HG02973 (cell line): ENCODE measurements at regions not wholly inside any gene's neighbourhood (a gene's known extent, or its start where the extent isn't known, plus 50 kb on each side); places are given as distances from the start of the nearest gene placed in this dataset.
"Not testable (repeated sequence)": the region's sequence is repeated elsewhere in the genome, so short reads cannot be mapped to it uniquely, and the experiment has no call there.

ENCODE experiments used
- ATAC-seq: cut with Tn5 transposase; IDR thresholded peaks from one replicate; pipeline ENCODE4 v1.9.1; 2021; ENCODE audit warnings: moderate library complexity; ENCODE audit not compliant: unreplicated experiment

DNA sequence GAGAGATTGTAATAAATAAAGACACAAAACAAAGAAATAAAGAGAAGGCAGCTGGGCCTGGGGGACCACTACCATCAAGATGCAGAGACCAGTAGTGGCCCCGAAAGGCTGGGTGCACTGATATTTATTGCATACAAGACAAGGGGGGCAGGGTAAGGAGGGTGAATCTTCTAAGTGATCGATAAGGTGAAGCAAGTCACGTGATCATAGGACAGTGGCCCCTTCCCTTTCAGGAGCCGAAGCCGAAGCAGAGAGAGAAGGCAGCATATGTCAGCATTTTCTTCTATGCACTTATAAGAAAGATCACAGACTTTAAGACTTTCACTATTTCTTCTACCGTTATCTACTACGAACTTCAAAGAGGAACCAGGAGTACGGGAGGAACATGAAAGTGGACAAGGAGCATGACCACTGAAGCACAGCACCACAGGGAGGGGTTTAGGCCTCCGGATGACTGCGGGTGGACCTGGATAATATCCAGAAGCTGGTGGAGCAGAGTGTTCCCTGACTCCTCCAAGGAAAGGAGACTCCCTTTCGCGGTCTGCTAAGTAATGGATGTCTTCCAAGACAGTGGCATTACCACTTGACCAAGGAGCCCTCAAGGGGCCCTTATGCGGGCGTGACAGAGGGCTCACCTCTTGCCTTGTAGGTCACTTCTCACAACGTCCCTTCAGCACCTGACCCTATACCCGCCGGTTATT, 126.4 kb downstream of the RBM46 start:
- ATAC-seq: not testable (repeated sequence)

DNA sequence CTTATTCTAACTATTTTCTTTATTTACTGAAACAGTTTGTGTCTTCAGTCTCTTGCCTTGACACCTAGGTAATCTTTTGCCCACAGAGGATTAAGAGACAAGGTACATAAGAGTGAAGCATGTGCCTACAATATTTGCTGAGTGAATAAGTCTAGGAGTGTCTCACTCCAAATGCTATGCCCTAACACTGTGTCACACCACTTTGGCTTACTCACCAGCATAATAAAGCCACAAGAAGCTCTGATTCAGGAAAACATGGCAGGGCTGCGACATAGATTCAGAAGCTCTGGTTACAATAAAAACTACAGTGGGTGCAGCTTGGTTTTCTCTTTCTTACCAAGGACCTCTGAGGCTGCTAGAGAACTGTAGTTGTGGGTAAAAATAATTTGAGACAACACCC, 127.1 kb downstream of the RBM46 start:
- ATAC-seq: no peak

DNA sequence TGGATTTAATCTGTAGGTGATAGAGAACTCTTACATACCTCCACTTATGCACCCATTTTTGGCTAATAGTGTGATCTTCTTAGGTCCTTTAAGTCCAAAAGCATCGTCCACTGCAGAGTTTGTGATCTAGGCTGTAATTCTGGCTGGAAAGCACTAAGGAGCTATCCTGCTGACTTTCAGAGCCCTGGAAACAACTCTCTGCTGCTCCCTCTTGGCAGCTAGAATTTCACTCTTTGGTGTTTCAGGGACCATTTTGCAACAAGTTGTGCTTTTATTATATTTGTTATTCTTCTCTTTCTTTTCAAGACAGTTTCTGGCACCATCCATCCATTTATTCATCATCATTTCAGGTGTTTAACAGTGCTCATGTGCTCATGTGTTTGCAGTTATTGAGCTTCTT, 130.0 kb downstream of the RBM46 start:
- no peak for ATAC-seq

DNA sequence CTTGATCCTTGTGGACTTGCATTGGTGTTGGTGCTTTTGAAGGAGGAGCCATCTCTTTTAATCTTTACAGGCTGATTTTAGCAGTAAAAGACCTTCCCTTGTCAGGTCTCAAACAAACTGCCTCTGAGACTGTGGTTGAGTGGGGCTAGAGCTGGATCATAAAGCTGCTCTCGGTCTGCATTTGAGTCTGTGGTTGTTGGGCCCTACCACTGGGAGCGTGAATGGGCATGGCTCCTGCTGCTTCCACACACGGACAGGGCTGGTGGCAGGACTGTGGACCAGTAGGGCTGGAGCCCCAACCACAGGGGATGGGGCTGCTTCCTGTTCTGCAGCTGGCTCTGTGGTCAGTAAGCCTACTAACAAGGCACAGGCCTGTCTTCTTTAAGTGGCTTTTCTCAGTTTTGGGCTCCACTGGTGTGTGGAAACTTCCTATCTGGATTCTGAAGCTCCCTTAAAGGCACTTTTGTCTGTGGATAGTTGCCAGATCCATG, 130.6 kb downstream of the RBM46 start:
- no peak for ATAC-seq

DNA sequence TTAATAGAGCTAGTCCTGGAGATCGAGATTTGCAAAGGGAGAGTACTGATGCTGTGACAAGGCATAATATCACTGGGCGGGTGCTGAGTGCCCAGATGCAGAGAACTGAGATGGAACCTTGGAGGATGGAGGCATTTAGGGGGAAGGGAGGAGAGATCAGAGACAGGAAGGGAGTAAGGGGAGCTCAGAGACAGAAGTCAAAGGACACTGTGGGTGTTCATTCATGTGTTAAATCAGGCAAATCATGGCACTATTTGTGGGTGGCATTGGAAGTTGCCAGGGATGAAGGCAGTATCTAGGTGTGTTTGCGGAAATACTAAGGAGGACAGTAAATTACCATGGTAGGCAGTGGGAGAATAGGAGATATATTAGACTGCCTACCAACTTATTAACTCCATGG, 135.0 kb downstream of the RBM46 start:
- ATAC-seq: no peak

DNA sequence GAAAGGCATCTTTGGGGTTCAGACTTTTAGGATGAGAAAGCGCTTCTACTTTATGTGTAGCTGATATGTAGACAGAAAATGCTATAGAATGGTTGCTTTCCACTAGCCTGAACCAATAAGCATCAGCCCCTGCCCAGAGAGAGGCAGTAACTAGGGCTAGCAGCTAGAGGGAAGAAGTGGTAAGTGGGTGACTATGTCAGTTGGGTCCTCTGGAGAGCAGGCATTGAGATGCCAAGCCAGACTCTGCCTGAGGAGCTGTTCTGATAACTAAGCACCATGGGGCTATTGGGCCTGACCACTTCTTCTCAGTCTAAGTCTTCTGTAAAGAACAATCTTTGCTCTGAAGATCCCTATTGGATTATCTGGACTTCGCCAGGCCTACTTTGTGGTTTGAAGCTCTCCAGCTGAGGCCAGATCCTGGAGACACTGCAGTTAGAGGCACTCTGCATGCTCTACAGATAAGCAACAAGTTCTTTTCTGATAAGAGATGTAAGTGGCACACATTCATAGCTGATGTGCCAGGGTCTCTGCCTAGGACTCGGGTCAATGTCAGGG, 146.1 kb downstream of the RBM46 start:
- ATAC-seq: no peak

DNA sequence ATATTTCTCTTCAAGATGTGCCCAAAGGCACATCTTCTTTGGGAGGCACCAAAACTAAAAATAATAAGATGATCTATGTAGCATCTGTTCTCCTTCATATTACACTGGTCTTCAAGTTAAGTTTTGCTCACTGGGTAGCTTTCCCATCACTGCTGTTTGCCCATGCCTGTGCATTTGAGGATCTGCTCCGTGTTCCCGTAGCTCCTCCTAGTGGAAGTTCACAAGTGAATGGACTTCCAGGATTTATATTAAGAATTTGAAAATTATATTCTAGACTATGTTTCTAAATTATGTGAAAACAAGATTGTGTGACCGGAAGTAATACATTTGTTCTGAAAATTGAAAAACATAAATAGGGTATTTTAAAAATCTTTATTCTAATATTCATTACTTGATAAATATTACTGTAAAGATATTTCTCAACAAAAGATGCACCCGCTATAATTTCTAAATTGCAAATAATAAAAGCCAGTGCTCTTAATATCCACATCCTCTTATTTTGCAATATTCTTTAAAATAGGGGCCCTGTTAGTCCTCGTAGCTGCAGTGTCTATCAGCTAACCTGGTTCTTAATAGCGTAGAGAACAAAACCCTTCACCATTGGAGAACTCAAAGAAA, 147.7 kb downstream of the RBM46 start:
- no peak for ATAC-seq

DNA sequence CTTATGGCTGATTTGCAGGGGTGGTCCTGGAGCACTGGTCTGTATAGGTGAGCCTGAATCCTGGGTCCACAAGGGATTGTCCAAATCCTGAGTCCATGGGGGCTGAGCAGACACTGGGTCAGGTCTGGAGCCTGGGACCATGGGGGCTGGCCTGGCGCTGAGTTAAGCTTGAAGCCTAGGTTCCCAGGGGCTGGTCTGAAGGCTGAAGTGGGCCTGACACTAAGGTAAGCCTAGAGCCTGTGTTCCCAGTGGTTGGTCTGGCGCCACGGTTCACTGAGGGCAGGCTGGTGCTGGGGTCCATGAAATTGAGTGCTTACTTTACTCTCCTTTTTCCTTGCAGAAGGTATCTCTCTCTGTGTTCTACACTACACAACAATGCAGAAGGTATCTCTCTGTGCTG, 155.8 kb downstream of the RBM46 start:
- no peak for ATAC-seq

DNA sequence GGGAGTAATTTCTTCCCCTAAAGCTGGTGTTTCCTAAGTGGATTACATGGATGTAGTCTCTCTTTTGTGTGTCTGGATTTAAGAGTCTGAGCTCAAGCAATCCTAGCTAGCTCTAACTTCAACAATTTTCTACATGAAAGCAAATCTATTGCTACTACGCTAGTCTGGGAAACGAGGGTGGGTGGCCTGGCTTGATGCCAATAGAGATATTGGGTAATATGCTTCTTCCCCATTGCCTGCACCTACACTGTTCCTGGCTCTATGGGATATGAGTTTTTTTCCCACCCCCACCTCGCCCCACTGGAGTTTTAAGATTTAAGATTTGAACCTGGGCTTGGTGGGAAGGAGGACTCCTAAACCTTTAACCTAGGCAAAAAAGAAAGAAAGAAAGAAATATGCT, 158.8 kb downstream of the RBM46 start:
- no peak for ATAC-seq

DNA sequence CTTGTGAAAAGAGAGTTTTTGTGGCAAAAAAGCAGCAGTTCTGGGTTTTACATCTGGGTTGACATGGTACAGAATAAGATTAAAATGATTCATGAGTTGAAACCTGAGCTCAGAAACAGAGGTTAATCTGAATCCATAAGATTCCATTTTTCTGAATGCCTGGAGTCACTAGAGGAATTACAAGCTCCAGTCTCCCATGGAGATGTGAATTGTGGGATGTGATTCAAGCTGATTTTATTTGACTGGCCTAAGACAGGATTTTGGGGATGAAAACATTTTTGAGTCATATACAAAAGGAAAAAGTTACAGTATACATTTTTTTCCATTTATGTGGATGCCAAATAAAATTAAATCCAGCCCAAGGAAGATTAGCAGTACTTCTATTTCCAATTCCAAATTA, 161.1 kb downstream of the RBM46 start:
- no peak for ATAC-seq

DNA sequence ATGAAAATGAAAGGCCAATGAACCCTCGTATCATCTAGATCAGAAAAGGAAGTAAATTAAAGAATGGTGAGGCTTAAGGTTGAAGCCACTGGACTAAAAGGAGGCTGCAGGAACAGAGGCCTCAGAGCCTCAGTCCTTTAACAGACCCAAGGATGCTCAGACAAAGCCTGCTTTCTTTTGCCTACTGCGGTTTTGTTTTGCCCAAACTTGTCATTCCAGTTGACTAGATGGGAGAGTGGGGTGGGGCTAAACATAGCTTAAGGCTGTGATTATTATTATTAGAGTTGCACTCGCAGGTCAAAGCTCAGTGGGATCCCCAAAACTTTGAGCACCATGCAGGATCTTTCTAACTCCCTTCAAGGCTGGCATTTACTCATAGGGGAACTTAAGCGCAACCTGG, 163.9 kb downstream of the RBM46 start:
- no peak for ATAC-seq

DNA sequence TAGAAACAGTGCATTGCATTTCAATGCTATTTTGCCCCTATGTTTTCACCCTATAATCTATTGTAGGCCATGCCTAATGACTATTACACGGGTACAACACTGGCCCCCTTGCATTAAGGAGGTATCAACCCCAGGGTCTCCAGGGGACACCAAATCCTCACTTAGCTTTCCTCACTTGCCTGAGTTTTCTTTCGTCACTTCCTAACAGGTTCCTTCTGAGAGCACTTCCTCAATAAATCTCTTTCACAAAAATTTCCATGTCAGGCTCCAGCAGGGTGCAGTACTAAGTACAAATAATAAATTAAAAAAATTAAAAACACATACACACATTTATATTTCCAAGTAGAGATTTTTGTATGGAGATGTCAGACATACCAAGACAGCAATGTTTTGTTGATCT, 165.0 kb downstream of the RBM46 start:
- ATAC-seq: no peak

DNA sequence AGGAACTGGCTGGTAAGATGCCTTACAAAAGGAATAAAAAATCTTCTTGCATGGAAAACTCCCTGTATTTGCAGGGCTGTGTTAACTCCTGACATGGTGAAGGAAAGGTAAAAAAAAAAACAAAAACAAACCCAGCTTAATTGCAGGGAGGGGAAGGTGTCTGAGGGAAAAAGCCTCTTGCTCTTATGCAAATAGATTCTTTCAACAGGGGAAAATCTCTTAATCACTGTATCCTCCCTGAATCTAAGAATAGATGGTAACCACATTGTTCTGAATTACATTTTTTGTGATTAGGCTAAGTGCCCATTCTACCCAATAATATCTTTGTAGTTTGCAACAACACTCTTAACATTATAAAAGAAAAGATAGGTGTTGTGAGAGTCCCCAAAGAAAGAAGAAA, 172.6 kb downstream of the RBM46 start:
- no peak for ATAC-seq

DNA sequence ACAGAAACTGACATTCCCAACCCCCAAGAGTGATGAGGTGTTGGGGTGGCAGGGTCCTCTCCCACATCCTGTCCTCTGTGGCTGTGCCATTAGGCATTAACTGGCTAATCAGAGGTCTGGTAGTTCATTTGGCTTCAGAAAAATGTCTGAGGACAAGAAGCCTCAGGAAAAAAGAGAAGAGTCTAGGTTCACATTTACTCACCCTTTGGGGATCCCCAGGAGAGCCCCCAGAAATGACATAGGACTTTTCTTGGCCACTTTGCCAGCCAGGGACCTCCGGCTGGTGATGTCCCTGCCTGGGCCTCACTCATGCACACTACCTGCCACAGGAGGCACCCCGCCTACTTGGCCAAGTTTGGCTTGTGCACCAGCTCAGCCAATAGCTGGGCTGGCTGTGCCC, 173.0 kb downstream of the RBM46 start:
- ATAC-seq: no peak

DNA sequence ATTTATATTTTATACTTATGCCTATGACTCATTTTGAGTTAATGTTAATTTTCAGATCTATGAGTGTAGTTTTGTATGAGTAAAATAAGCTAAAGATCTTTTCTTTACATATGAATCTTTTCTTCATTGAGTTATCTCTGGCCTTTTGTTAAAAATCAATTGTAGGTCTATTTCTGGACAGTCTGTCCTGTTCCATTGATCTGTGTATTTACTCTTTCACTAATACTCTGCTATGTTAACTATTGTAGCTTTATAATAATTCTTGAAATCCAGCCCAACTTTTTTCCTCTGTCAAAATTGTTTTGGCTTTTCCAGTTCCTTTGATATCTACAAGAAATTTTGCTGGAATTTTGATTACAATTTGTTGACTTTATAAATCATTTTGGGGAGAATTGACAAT, 177.0 kb downstream of the RBM46 start:
- no peak for ATAC-seq

DNA sequence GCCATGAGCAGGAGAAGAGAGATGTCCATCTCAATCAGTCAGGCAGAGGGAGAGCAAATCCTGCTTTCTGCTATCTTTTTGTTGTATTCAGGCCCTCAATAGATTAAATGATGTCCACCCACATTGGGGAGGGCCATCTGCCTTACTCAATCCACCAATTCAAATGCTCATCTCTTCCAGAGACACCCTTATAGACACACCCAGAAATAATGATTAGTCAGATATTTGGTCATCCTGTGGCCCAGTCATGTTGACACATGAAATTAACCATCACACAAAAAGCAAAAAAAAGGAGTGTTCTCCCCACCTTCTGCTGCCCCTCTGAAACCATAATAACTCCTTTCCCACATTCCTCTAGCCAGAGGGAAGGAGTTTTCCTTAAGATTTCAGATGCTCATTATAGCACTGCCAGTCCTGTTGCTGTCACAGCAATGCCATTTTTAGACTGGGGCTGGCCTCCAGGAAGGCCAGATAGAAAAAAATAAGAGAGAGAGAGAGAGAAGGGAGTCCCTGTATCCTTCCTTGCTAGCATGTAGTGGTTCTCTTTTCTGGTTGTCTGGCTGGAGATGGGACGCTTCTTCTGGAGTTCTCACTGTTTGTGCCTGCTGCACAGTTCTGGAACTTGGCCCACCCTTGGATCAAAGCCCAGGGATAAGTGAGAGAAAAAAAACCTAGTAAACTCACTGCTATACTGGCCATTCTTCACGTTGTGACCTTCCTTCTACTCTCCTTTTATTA, 177.7 kb downstream of the RBM46 start:
- ATAC-seq: no peak

DNA sequence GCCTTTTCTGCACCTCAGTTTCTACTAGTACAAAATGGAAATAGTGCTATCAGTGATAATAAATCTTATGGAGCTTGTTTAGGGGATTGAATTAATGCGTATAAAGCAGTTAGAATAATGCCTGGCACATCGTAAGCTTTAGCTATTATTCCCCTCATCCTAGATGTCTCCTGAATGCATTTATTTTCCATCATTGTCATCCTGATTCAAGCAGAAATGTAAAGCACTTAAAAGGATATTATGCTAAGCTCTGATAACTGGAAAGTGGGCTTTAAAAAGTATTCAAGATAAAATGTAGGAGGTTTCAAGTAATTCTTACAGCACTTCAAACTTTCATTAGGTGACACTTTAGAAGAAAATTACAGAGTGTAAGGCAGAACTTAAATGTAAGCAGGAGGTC, 178.7 kb downstream of the RBM46 start:
- no peak for ATAC-seq

DNA sequence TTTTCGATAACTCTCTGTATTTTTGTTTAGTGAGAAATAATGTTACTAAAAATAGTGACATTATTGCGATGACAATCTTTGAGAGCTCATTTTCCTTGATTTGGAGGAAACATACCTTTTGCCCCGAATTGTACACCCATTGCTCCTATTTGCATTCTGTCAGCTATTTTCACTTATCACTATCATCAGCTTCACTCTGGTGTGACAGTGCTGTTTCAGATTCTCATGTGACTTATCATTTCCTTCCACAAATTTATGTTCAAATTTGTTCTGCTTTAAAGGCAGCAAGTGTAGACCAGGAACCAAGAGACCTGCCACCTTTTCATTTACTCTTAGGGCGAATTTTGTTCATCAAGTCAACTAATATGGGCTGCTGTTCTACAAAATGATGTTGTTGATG, 179.4 kb downstream of the RBM46 start:
- ATAC-seq: no peak

DNA sequence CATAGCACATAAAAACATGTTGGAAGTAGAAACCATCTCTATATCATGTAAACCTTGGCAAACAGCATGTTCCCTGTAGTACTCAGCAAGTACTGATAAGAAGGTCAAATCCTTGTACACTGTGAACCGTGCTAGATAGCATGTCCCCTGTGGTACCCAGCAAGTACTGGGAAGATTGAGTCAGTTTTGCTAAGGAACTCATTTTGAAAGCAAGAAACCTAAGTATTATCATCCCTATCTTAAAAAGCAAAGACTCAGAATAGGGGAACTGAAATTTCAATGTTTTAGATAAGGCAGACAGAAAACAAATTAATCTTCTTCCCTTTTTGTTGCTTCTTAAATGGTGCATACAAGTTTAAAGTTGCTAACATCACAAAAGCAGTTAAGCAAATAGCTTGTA, 180.2 kb downstream of the RBM46 start:
- ATAC-seq: peak; percentile 98

DNA sequence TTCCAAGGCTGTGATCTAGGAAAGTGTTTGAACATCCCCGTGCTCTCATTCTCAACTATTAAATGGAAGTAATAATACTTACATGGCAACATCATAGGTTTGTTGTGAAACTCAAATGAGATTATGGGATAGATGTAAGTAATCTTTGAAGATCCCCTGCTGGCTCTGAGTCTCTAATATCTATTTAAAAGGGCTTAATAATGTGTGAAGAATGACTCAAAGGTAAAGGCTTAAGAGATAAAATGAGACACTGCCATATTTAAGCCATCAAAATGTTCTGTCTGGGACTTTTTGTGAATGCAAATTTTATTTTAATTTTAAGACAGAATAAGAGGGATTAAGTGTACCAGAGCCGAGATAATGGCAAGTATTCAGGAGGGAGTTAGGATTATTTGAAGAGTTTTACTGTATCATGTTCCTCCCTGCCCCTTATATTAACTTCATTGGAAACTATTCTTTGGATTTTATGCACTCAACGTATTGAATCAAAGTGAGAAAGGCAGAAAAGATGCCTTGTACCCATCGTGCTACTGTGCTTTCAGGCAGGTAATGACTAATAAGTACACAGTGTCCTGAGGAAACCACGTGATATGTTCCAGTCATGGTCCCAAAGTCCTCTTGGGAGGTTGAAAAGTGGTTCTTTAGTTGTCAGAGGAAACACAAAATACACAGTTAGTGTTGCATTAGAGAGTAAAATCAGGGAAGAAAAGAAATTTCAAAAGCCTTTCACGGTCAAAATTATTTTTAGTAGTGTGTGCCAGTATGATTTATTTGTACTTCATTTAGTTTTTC, 192.4 kb downstream of the RBM46 start:
- ATAC-seq: no peak

DNA sequence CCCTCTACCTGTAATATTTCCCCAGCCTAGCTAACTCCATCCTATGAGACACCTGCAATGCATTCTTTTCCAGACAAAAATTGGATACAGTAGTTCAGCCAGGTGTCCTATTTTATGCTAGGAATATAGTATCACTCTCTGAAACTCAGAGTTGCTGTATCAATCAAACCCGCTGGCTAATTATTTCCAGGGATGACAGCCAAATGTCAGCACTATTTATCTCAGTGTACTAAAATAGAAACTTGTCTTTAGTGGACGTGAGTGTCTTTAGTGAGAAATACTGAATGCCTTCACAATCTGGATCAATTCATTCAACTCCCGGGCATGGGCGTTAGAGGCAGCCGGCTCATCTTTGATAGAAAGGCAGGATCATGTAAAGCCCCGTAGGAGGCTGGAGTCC, 196.2 kb downstream of the RBM46 start:
- no peak for ATAC-seq
